Keratinocyte (primary cell): ENCODE measurements at regions not wholly inside any gene's neighbourhood (a gene's known extent, or its start where the extent isn't known, plus 50 kb on each side); places are given as distances from the start of the nearest gene placed in this dataset.

Experiments used
- CTCF ChIP-seq, 3 experiments: IDR thresholded peaks in 1 of 3; conservative IDR thresholded peaks in 1 of 3; optimal IDR thresholded peaks in 1 of 3; 2 replicates in 2 of 3; 3 replicates in 1 of 3; pipeline versions ENCODE3 to v1.5.1; 2011; ENCODE audit warnings: low read length in 3 of 3, mild to moderate bottlenecking in 3 of 3, moderate library complexity in 2 of 3, control low read depth in 1 of 3, inconsistent platforms in 1 of 3; ENCODE audit not compliant: insufficient read depth in 2 of 3; ENCODE audit errors: extremely low read depth in 1 of 3
- EZH2 ChIP-seq: IDR thresholded peaks from one replicate; pipeline ENCODE4 v1.6.1; 2012; ENCODE audit warnings: inconsistent platforms, mild to moderate bottlenecking, low read length, moderate library complexity

- no peak for TF ChIP-seq CTCF (optimal IDR thresholded peaks at IDR 0.05 in 1 of 3, IDR thresholded peaks at IDR 0.05 in 1 of 3, conservative IDR thresholded peaks at IDR 0.05 in 1 of 3; ENCODE audit: extremely low read depth in 1 of 3, insufficient read depth in 2 of 3, low read length in 3 of 3)
- no peak for TF ChIP-seq EZH2
Observed at GRCh38 chr10:36717118-36717517, 408.3 kb upstream of the ANKRD30A start.
